ENCODE measurements at regions not wholly inside any gene's neighbourhood (a gene's known extent, or its start where the extent isn't known, plus 50 kb on each side); places are given as distances from the start of the nearest gene placed in this dataset.

DNA sequence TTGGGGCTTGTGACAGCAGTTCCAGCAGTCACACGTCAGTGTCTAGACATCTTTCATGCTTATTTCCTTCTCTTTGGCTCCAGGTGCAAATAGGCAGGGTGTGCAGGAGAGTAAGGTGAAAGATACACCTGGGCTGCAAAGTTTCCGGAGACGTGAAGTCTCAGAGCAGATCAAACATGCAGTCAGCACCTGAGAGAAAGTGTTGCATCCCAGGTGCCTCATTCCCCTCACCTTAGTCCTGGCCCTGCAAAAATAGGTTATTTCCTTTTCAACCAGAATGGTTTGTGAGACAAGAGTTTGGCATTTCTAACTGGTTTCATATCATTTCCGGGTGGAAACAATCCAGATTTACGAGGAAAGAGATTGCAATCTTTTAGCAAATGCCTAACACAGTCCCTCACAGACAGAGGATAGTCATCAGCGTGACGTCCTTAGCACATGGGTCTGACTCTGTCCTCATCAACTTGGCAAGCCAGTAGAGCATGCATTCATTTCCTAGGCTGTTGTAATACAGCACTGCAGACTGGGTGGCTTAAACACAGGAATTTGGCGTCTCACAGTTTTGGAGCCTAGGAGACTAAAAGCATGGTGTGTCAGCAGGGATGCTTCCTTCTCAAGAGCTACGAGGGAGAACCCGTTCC lies 58.2 kb upstream of the ARRDC4 start:
- intact Hi-C loops (cut with micrococcal nuclease): no loop called here
- no peaks in the 10 kb centered on the region for H3K4me1 Mint-ChIP-seq (ENCODE audit: low read depth)
- peaks cover 38% of the 10 kb centered on the region for H3K27me3 Mint-ChIP-seq (ENCODE audit: low read depth)
- no peak for DNase-seq
- CTCF ChIA-PET: interaction anchor here (1.1 kb wide), 1 partner anchor 276 kb away, joined by 9 read pairs; no protein-coding TSS in a partner anchor
- no peaks in the 10 kb centered on the region for H3K9me3 Mint-ChIP-seq
- no peaks in the 10 kb centered on the region for H3K36me3 Mint-ChIP-seq (ENCODE audit: low read depth)
- H3K27ac Mint-ChIP-seq: no peak overlapping the region
- no peak overlapping the region for H3K4me3 Mint-ChIP-seq

DNA sequence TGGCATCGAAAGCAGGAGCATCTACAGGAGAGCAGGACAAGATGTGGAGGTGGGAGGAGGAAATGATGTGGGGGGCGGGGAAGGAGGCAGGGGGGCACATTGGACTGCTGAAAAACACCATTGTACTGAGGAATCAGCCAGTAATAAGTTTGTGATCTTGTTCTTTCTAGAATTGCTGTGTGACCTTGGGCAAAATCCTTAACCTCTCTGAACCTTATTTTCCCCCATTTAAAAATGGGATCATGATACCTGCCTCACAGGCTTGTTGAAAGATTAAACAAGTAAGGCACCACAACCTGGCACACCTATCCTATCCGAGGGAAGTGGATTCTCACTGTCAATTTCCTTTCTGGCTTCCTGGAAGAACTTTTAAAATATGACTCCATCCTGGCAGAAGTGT lies 56.9 kb upstream of the ARRDC4 start:
- no peaks in the 10 kb centered on the region for H3K9me3 Mint-ChIP-seq
- intact Hi-C loops (cut with micrococcal nuclease): no loop called here
- no peak overlapping the region for H3K27ac Mint-ChIP-seq
- no peak overlapping the region for H3K4me3 Mint-ChIP-seq
- CTCF ChIA-PET: interaction anchor here (1.3 to 2.4 kb wide), 2 partner anchors 178 to 274 kb away, joined by 3 to 16 read pairs; no protein-coding TSS in a partner anchor
- H3K36me3 Mint-ChIP-seq (ENCODE audit: low read depth): no peaks in the 10 kb centered on the region
- no peaks in the 10 kb centered on the region for H3K4me1 Mint-ChIP-seq (ENCODE audit: low read depth)
- no peak for DNase-seq
- H3K27me3 Mint-ChIP-seq (ENCODE audit: low read depth): peaks cover 40% of the 10 kb centered on the region

DNA sequence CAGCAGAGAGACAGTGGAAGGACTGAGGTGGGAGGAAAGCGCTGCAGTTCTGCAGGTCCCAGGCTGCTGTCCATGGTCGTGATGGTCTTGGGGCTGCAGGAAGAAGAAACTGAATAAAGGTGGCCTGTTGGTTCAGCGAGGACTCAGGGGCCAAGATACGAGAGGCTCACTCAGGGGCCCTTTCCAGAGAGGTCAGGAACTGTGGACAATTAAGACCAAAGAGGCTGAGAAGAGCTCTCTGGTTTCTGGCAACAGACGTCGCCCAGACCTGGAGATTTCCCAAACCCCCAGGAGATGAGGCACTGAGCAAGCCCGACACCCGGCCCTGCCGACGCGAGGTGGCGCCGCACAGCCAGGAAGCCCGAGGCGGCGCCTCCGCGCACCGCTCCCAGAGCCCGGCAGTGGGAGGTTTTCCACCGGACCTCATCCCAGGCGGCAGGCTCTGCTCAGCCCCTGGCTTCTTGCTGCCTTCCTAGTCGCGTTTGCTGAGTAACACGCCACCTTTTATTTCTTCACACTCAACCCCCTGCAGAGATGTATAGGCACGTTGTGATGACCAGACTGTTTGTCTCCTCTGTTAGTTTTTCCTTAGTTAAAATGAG lies 56.4 kb upstream of the ARRDC4 start:
- no peak overlapping the region for H3K27ac Mint-ChIP-seq
- H3K4me3 Mint-ChIP-seq: no peak overlapping the region
- H3K27me3 Mint-ChIP-seq (ENCODE audit: low read depth): peaks cover 40% of the 10 kb centered on the region
- no peaks in the 10 kb centered on the region for H3K36me3 Mint-ChIP-seq (ENCODE audit: low read depth)
- H3K9me3 Mint-ChIP-seq: no peaks in the 10 kb centered on the region
- CTCF ChIA-PET: interaction anchor here (1.3 to 2.4 kb wide), 2 partner anchors 178 to 274 kb away, joined by 3 to 16 read pairs; no protein-coding TSS in a partner anchor
- intact Hi-C loops (cut with micrococcal nuclease): loop anchor here (1.0 kb wide), 3 partner anchors 181 to 517 kb away; no protein-coding TSS in a partner anchor
- H3K4me1 Mint-ChIP-seq (ENCODE audit: low read depth): no peaks in the 10 kb centered on the region
- DNase-seq: peak; percentile 41

DNA sequence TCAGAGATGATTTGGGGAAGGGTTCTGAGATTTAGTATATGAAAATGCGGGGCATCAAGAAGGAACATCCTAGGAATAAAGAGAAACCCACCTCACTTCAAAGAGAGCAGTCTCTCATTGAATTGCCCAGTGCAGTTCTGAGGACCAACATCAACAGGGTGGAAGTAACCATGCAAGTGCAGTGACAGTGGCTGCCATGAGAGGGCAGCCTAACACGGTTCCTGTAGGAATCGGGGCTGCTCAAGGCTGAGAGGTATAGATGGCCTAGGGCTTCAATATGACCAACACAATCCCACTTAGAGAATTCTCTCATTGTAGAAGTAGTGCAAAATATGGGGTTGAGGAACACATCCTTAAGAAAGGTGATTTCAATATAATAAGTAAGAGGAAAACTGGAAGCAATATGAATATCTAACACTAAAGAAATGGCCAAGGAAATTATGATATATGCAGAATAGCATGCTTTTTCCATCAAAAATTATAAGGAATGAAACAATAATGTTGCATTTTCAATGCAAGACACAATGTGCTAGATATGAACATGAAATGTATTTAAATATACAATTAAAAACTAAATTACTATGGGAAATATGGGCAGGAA lies 51.1 kb upstream of the ARRDC4 start:
- CTCF ChIA-PET: interaction anchor here (0.6 to 3.2 kb wide), 5 partner anchors 10 to 269 kb away, joined by 3 to 21 read pairs (median 4); no protein-coding TSS in a partner anchor
- Mint-ChIP-seq H3K27me3 (ENCODE audit: low read depth) (peaks cover 11% of the 10 kb centered on the region), H3K9me3 (no peaks in the 10 kb centered on the region), H3K4me1 (ENCODE audit: low read depth) (no peaks in the 10 kb centered on the region), H3K27ac (no peak overlapping the region), H3K36me3 (ENCODE audit: low read depth) (no peaks in the 10 kb centered on the region), H3K4me3 (no peak overlapping the region)
- DNase-seq: peak; percentile 71
- intact Hi-C loops (cut with micrococcal nuclease): loop anchor here (1.0 to 5.0 kb wide), 4 partner anchors 176 to 519 kb away; no protein-coding TSS in a partner anchor

Data from activated naive CD4-positive, alpha-beta T cell treated with anti-CD3 and anti-CD28 coated beads for 36 hours (primary cell).